Body of pancreas (tissue), 4 donors: ENCODE measurements at regions not wholly inside any gene's neighbourhood (a gene's known extent, or its start where the extent isn't known, plus 50 kb on each side); places are given as distances from the start of the nearest gene placed in this dataset.

Experiments used
- CTCF ChIP-seq, 7 experiments: fragments of 450-650 bp in 4 of 7; fragments of 200-600 bp in 3 of 7; sonication (generic) in 3 of 7; IDR thresholded peaks; one replicate each; pipeline ENCODE4 v1.5.1; 2016 to 2019; ENCODE audit warnings: antibody characterized with exemption in 7 of 7
- POLR2A ChIP-seq, 3 donors: fragments of 450-650 bp; IDR thresholded peaks; one replicate each; pipeline ENCODE4 v1.6.1; 2016; ENCODE audit warnings: antibody characterized with exemption in 3 of 3, mild to moderate bottlenecking in 2 of 3

- TF ChIP-seq CTCF (IDR thresholded peaks at IDR 0.05): no peak
- TF ChIP-seq POLR2A (IDR thresholded peaks at IDR 0.05): no peak
These were observed 121.8 kb downstream of the IL20RB start for GRCh38 chr3:137079571-137079970.
